Caco-2 (cell line): ENCODE measurements at regions not wholly inside any gene's neighbourhood (a gene's known extent, or its start where the extent isn't known, plus 50 kb on each side); places are given as distances from the start of the nearest gene placed in this dataset.

Source experiments
- BruUV-seq: library from RNA; stranded (reverse); fragments of 400-500 nt; replicated peaks from 2 replicates; lab custom pipeline; 2021; lab: Mats Ljungman, UMichigan
- CTCF ChIA-PET: fragments of 300-600 bp; sonication (Branson Sonifier 250); formaldehyde crosslinking; loops from one replicate; lab custom pipeline; 2022; ENCODE audit warnings: antibody characterized with exemption; lab: Charles Lee
- POLR2A ChIA-PET: fragments of 300-600 bp; sonication (Branson Sonifier 250); formaldehyde crosslinking; loops from one replicate; lab custom pipeline; 2022; ENCODE audit warnings: antibody characterized with exemption; lab: Charles Lee
- DNase-seq, 2 experiments: peaks; one replicate each; pipeline versions ENCODE4 v3.0.0 to v3.0.0-alpha.2; 2020 to 2022
- H3K27me3 ChIP-seq: replicated peaks from 2 replicates; pipeline ENCODE4 v1.6.0; 2011; ENCODE audit warnings: low read length; ENCODE audit not compliant: control insufficient read depth, insufficient read depth
- H3K36me3 ChIP-seq: 2 replicates; pipeline ENCODE4 v1.5.1; 2011; ENCODE audit warnings: low read length; ENCODE audit not compliant: control insufficient read depth, insufficient read depth
- H3K4me1 ChIP-seq: fragments of 250-450 bp; sonication (Bioruptor Pico); 2 replicates; pipeline ENCODE4 v1.5.1; 2020; ENCODE audit warnings: mild to moderate bottlenecking
- H3K4me3 ChIP-seq: 2 replicates; pipeline ENCODE4 v1.5.1; 2011; ENCODE audit warnings: low read depth, mild to moderate bottlenecking, control low read depth, low read length
- H3K9me3 ChIP-seq: fragments of 250-450 bp; sonication (Bioruptor Pico); 2 replicates; pipeline ENCODE4 v1.5.1; 2020; ENCODE audit warnings: mild to moderate bottlenecking, moderate library complexity
- H3K27ac Mint-ChIP-seq: one replicate; pipeline ENCODE4 v1.8.0; 2022; ENCODE audit warnings: mixed read lengths; ENCODE audit not compliant: unreplicated experiment
- H3K27me3 Mint-ChIP-seq: one replicate; pipeline ENCODE4 v1.8.0; 2022; ENCODE audit warnings: mixed read lengths; ENCODE audit not compliant: insufficient read depth, unreplicated experiment
- H3K36me3 Mint-ChIP-seq: one replicate; pipeline ENCODE4 v1.8.0; 2022; ENCODE audit warnings: mild to moderate bottlenecking, mixed read lengths; ENCODE audit not compliant: insufficient read depth, unreplicated experiment
- H3K4me1 Mint-ChIP-seq: one replicate; pipeline ENCODE4 v1.8.0; 2022; ENCODE audit warnings: low read depth, mixed read lengths; ENCODE audit not compliant: unreplicated experiment
- H3K4me3 Mint-ChIP-seq: one replicate; pipeline ENCODE4 v1.8.0; 2022; ENCODE audit warnings: mild to moderate bottlenecking, moderate library complexity, mixed read lengths; ENCODE audit not compliant: unreplicated experiment
- H3K9me3 Mint-ChIP-seq: one replicate; pipeline ENCODE4 v1.8.0; 2022; ENCODE audit warnings: mixed read lengths; ENCODE audit not compliant: unreplicated experiment
- CTCF ChIP-seq, 2 experiments: fragments of 200-600 bp in 1 of 2; IDR thresholded peaks; 1 replicate in 1 of 2; 2 replicates in 1 of 2; pipeline versions ENCODE4 v1.5.1 to v1.8.0; 2011 to 2022; ENCODE audit warnings: antibody characterized with exemption in 1 of 2, control low read depth in 1 of 2, inconsistent platforms in 1 of 2, low read depth in 1 of 2, low read length in 1 of 2, mild to moderate bottlenecking in 1 of 2, moderate library complexity in 1 of 2; ENCODE audit not compliant: insufficient read depth in 1 of 2, severe bottlenecking in 1 of 2, unreplicated experiment in 1 of 2
- intact Hi-C: fragments of 100-400 bp; cut with micrococcal nuclease; formaldehyde crosslinking; loops from one replicate; pipeline ENCODE4 v1.10.0; 2022; ENCODE audit not compliant: unreplicated experiment

- Histone ChIP-seq H3K4me3 (no peak overlapping the region), H3K27me3 (no peaks in the 10 kb centered on the region), H3K4me1 (no peaks in the 10 kb centered on the region), H3K36me3 (no peaks in the 10 kb centered on the region), H3K9me3 (no peaks in the 10 kb centered on the region)
- Mint-ChIP-seq H3K4me1 (no peaks in the 10 kb centered on the region), H3K27ac (no peak overlapping the region), H3K9me3 (no peaks in the 10 kb centered on the region), H3K27me3 (no peaks in the 10 kb centered on the region), H3K36me3 (no peaks in the 10 kb centered on the region), H3K4me3 (no peak overlapping the region)
- POLR2A ChIA-PET = no interaction called here
- no peak for TF ChIP-seq CTCF (IDR thresholded peaks at IDR 0.05; ENCODE audit: insufficient read depth in 1 of 2, low read depth in 1 of 2, low read length in 1 of 2, severe bottlenecking in 1 of 2, unreplicated experiment in 1 of 2)
- intact Hi-C loops = no loop called here
- no TSS peak for BruUV-seq
- CTCF ChIA-PET = no interaction called here
- no peak for DNase-seq
Measured at GRCh38 chr4:163923092-163923491, 428.6 kb downstream of the TMA16 start.

GRCh38 chr4:163930086-163930485, 435.6 kb downstream of the TMA16 start:
- H3K9me3 ChIP-seq = no peaks in the 10 kb centered on the region
- intact Hi-C loops = no loop called here
- ChIA-PET CTCF (no interaction called here), POLR2A (no interaction called here)
- no TSS peak for BruUV-seq
- no peak for TF ChIP-seq CTCF (IDR thresholded peaks at IDR 0.05; ENCODE audit: insufficient read depth in 1 of 2, low read depth in 1 of 2, low read length in 1 of 2, severe bottlenecking in 1 of 2, unreplicated experiment in 1 of 2)
- H3K27ac Mint-ChIP-seq = no peak overlapping the region
- no peaks in the 10 kb centered on the region for H3K36me3 ChIP-seq
- no peaks in the 10 kb centered on the region for H3K4me1 ChIP-seq
- H3K9me3 Mint-ChIP-seq = no peaks in the 10 kb centered on the region
- no peaks in the 10 kb centered on the region for H3K4me1 Mint-ChIP-seq
- no peak overlapping the region for H3K4me3 Mint-ChIP-seq
- H3K27me3 ChIP-seq = no peaks in the 10 kb centered on the region
- no peaks in the 10 kb centered on the region for H3K27me3 Mint-ChIP-seq
- DNase-seq = no peak
- no peak overlapping the region for H3K4me3 ChIP-seq
- H3K36me3 Mint-ChIP-seq = no peaks in the 10 kb centered on the region

- Histone ChIP-seq H3K27me3 (no peaks in the 10 kb centered on the region), H3K4me3 (no peak overlapping the region), H3K4me1 (no peaks in the 10 kb centered on the region), H3K9me3 (no peaks in the 10 kb centered on the region), H3K36me3 (no peaks in the 10 kb centered on the region)
- ChIA-PET POLR2A (no interaction called here), CTCF (no interaction called here)
- no peak for DNase-seq
- H3K27me3 Mint-ChIP-seq = no peaks in the 10 kb centered on the region
- no peak overlapping the region for H3K27ac Mint-ChIP-seq
- H3K9me3 Mint-ChIP-seq = no peaks in the 10 kb centered on the region
- TF ChIP-seq CTCF (IDR thresholded peaks at IDR 0.05; ENCODE audit: insufficient read depth in 1 of 2, low read depth in 1 of 2, low read length in 1 of 2, severe bottlenecking in 1 of 2, unreplicated experiment in 1 of 2) = no peak
- no peaks in the 10 kb centered on the region for H3K36me3 Mint-ChIP-seq
- H3K4me1 Mint-ChIP-seq = no peaks in the 10 kb centered on the region
- no peak overlapping the region for H3K4me3 Mint-ChIP-seq
- no TSS peak for BruUV-seq
- intact Hi-C loops = no loop called here
Measured at GRCh38 chr4:163932504-163932903, 438.0 kb downstream of the TMA16 start.
